HG02678 (cell line): ENCODE measurements at regions not wholly inside any gene's neighbourhood (a gene's known extent, or its start where the extent isn't known, plus 50 kb on each side); places are given as distances from the start of the nearest gene placed in this dataset.

ENCODE experiments used
- ATAC-seq: cut with Tn5 transposase; IDR thresholded peaks from one replicate; pipeline ENCODE4 v1.9.1; 2021; ENCODE audit warnings: mild to moderate bottlenecking, moderate library complexity; ENCODE audit not compliant: unreplicated experiment

DNA sequence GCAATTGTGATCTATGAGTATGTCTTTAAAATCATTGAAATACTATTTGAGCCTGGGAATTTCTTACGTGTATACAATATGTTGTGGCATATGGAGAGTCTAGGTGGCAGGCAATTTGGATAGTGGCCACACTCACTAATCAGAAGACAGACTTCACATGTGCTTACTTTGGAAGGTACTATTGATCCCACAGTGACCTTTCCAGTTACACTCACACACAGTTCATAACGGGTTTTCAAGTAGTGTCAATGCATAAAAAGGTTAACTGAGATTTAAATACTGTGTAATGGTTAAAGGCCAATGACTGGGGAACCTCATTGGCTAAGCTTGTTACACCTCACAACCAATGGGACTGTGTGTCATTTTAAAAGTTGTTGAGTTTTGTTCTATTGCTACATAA lies 783.2 kb downstream of the RPA4 start:
- ATAC-seq: no peak

DNA sequence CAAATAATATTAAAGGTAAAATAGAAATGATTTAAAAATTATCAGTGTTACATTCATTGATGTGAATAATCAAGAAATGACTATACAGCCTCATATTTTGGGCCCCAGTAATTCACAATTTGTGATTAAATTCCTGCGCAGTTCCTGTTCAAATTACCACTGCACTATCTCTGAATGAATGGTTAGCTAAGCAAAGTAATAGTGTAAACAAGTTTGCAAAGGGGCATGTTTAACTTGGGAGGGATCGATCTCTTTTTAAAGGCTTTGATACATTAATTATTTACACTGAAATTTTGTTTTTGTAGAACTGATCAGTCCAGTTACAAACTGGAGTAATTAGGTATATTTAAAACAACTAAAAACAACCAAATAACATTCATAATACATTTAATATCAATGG lies 784.4 kb downstream of the RPA4 start:
- no peak for ATAC-seq

DNA sequence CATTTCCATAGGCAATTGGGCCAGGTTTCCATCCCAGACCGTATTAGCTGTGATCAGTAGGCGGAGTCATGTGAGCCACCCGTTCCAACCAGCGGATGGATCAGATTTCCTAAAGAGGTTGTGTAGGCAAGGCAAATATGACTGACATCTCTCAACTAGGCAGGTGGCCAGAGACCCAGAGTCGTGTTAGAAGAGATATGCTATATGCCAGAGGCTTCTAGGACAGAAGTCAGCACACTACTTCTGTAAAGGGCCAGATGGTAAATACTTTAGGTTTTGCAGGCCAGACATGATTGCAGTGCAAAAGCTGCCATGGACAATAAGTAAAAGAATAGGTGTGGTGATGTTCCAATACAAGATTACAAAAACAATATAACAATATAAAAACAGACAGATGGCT lies 788.4 kb downstream of the RPA4 start:
- no peak for ATAC-seq

DNA sequence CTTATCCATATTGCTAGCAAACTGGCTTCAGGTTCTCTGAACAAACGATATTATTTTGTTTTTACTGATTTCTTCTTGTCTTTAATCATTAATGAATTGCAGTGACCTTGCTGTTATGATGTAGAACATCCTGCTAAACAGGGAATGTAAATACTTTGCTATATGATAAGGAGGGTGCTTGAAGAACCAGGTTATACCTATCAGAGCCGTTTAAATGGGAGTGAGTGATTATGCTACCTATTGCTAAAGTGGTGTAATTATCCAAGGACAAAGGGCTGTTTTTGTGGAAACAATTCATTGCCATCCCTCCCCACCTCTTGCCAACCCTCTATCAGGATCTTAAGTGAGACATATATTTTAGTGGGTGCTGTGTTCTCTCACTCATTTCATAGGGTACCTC lies 788.9 kb downstream of the RPA4 start:
- ATAC-seq: no peak

DNA sequence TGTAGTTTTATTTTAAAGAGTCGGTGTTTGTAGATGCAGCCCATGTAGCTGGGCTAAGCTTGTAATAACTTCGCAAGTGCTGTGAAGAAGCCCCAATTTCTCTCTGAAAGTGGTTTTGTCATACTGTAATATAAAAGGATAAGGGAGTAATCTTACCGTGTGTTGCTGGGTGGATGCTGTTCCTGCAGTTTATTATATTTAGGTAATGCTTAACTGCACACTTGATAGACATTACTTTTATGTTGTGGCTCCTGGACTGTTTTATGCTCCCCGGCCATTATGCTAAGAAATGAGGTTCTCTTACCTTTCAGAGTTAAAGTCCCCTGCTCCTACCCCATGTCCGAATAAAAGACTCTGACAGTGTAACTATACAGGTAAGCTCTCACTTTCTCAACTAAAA lies 789.4 kb downstream of the RPA4 start:
- no peak for ATAC-seq

DNA sequence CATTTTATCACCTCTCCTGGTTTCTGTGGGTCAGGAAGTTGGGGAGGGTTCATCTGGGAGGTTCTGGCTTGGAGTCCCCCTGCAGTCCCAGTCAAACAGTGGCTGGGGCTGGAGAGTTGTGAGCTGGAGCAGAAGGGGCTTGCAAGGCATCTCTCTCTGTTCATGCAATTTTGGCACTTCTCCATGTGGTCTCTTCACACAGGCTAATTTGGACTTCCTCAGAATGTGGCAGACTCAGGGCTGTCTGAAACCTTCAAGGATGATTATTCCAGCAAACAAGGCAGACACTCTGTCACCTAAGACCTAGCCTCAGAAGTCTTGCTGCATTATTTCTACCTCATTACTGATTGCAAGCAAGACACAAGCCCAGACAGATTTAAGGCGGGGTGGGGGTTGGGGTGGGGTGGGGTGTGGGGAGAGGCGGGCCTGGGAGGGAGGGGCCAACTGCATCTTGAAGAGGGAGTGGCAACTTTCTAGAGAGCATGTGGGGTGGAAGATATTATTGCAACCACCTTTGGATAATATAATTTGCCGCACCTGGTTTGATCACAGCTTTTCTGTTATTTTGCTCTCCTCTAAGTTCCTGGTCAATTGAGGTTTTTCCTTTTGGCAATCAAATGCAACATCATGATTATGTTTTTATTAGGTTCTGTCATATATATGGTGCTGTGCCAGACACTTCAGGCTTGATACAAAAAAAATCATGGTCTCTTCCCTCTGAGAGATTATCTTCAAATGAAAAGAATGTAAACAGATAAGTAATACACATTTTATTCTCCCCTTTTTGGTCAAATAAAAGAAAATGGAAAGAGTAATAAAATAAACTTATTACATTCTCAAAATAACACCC lies 799.5 kb downstream of the RPA4 start:
- no peak for ATAC-seq

DNA sequence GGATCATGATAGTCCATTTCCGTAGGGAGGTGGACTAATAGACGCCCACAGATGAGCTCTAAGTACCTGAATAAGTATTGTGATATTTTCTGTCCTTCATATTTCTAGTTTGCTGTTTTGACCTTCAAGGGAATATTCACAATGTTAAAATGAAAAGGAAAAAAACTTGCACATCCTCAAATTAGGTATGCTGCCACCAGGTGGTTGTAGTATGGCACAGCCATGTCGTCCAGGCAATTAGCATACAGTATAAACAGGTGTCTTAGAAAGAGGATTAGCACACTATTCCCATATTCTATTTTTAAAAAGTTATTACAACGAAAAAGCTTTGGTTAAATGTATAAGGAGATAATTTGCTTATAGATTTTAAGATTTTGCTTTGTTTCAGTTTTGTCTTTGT lies 802.0 kb downstream of the RPA4 start:
- no peak for ATAC-seq

DNA sequence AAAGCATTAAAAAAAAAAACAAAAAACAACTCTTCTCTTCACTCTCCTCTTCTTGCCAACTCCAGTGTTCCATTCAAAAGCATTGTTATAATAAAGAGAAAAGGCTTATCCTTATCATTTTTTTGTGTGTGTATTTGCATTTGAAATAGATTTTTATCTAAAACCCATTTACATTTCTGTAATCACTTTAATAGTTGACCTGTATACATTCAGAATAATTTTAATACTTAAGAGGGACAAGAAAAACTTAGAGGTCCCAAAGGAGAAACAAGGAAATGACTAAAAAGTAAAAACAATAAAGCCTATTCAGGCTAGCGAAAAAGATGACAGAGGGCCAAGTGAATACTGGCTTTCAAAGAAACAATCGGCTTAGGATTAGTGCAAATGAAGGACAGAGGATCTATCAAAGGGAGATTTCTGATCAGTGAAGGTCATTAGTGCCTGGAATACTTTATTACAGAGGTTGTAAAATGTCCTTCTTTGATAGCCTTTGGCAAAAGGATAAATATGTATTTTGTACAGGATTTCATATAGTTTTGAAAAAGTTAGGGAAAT lies 808.3 kb downstream of the RPA4 start:
- ATAC-seq: no peak

DNA sequence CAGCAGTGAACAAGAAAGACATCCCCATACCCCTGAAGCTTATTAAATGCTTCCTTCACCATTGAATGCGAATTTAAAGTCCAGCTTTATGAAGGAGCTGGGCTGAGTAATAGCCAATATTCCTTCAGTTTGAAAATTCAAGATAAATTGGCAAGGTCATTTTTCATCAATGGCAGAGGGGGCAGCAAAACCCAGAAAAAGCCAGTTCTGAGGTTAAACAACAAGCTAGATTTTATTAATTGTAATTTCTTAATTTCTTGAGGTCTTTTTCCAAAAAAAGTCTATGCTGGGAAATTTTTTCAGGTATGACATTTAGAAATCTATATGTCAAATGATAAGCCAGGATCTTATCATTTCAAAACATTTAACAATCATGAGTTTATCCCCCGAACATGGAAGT lies 808.9 kb downstream of the RPA4 start:
- no peak for ATAC-seq

DNA sequence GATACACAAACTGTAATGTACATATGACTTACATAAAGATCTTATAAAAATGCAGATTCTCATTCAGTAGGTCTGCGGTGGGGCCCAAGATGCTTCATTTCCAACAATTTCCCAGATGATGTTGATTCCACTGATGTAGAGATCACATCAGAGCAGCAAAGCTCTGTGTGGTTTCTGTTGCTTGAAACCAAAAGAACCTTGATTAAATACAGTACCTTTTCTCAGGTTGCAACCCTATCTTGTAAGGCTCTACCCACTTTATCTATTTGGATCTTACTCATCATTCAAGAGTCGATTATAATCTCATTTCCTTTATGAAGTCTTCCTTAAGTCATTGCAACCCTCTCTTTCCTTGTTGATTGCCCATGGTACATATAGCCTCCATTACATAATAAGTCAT lies 816.8 kb downstream of the RPA4 start:
- ATAC-seq: no peak

DNA sequence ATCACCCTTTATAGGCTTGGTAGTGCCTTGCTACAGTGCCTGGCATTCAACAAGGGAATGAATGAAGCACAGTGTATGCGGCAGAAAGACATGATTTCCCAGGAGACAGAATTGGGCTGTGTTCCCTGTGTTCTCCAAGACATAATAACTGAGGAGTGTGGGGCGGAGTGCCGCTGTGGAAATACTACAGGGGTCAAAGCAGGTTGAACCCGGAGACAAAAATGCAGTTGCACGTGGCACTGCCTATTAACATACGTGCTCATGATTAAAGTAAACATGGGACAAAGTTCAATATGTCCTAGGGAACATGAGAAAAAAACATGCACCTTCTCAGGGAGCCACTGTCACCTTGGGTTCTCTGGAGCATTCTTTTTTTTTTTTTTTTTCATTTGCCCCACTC lies 820.8 kb downstream of the RPA4 start:
- ATAC-seq: no peak

DNA sequence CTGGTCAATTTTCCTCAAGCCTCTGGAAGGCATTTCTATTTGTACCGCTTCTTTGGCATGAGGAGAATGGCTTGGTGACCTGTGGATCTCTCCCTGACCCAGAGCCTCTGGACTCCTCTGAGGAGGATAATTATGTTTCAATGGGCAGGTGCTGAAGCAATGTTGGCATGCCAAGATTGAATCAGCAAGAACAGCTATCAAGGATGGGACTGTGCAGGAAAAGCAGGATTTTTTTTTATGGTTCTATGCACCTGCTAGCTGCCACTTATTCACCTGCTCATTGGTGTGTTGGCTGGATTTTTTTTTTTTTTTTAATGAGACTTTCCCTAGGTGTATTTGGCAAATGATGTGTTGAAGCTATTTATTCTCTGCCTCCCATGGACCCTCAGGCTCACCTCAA lies 821.2 kb downstream of the RPA4 start:
- no peak for ATAC-seq

DNA sequence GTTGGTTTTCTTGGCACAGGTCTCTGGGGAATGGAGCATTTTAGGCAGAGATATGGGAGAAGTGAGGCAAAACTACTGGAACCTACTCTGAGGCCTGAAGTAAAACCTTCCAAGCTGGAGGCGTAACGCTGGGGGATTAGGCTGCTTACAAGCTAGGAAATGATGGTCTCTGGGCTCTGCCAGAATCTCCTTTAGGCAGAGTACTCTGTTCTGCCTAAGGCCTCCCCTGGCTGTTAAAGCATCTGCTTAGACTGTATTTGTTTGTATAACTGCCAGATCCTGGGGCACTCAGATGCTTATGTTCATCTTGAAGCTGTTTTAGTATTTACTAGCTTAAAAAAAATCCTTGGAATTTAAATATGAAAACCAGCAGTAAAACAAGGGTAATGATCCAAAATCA lies 822.2 kb downstream of the RPA4 start:
- no peak for ATAC-seq

DNA sequence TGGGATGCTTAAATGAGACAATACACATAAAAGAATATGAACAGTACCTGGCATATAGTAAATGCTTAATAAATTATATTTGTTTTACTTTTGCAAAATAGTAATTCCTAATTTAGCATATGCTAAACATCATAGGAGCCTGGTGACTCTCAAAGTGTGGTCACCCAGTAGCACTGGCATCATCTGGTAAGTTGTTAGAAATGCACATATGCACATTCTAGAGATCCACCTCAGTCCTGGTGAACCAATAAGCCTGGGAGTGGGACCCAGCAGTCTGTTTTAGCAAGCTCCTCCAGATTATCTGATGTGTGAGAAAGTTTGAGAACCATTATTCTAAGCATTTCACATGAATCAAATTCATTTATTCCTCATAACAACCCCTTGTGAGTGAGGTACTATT lies 830.4 kb downstream of the RPA4 start:
- ATAC-seq: no peak

DNA sequence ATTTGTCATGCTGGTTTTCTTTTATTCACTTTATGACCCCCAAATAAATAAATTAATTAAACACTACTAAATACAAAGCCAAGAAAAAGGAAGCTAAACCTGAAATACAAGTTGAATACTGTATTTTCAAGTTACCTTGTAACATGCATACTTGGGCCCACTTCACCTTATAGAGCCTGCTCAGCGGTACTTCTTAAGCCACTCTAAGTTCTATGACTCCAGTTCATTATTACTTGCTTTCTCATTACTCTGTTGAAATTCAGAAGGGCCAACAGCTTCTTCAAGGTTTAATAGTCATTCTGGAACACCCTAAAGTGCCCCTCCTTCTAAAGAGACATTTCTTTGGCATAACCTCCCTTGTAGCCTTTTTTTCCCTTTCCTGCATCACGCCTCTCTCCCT lies 844.5 kb downstream of the RPA4 start:
- no peak for ATAC-seq

DNA sequence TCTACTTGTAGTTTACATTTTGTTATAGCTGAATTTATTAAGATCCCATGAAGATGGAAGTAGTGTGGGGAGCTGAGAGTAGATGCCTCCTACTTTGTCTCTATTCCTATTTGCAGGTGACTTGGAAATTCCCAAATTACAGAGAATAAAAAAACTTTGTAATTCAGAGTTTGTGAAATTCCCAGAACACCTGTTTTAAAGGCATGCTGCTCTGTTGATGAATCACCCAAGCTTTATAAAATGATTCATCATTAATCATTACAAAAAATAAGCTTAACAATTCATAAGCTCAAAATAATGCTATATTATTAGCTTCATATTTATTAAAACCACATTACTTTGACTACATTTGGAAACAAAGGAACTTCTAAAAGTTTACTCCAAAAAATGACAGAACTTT lies 856.3 kb downstream of the RPA4 start:
- no peak for ATAC-seq

DNA sequence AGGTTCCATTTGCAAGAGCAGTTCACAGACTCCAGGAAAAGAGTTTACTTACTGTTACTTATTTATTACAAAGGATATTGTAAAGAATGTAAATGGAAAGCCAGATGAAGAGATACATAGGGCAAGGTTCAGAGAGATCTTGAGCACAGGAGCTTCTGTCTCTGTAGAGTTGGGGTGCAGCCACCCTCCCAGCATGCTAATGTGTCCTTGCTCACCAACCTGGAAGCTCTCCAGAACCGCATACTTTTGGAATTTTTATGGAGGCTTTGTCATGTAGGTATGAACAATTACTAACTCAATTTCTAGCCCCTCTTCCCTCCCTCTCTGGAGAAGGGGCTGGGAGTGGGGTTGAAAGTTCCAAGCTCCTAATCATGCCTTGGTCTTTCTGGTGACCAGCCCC lies 857.2 kb downstream of the RPA4 start:
- no peak for ATAC-seq

DNA sequence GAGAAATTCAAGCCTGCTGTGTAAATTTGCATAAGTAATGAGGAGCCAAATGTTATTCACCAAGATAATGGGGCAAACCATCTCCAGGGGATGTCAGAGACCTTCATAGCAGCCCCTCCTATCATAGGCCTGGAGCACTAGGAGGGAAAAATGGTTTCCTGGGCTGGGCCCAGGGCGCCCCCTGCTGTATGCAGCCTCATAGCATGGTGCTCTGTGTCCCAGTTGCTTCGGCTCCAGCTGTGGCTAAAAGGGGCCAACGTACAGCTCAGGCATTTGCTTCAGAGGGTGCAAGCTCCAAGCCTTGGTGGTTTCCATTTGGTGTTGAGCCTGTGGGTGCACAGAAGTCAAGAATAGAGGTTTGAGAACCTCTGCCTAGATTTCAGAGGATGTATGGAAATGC lies 859.3 kb downstream of the RPA4 start:
- no peak for ATAC-seq

DNA sequence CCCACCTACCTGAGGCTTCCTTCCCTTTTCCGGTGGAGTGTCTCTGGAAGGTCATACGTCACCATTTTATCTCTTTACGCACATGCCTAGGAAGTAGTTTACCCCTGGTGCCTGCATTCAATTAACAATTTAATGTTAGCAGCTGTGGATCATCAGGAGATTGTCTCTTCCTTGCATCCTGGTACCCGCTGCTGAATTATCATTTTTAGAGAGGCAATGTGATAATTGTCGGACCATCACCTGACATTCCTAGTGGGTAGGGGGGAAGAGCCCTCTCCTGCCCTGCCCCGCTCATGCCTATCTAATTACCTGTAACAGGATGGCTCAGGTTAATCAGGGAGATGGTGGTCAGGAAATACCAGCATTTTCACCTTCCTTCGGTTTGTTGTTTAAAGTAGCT lies 863.6 kb downstream of the RPA4 start:
- no peak for ATAC-seq

DNA sequence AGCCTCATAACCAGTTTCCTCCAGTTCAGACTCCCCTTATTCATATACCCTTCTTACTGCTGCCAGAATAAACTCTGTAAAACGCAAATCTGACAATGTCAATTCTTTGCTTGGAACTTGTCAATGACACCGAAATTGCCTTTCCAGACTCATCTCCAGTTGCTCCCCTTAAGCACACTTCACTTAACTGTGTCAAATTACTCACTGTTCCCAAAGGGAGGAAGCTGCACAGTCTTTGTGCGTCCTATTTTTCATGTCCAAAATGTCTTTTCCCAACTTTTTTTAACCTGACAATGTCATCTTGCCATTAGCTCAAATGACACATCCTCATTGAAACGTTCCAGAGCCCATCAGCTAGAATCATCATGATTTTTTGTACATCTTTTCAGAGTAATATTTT lies 867.3 kb downstream of the RPA4 start:
- no peak for ATAC-seq

DNA sequence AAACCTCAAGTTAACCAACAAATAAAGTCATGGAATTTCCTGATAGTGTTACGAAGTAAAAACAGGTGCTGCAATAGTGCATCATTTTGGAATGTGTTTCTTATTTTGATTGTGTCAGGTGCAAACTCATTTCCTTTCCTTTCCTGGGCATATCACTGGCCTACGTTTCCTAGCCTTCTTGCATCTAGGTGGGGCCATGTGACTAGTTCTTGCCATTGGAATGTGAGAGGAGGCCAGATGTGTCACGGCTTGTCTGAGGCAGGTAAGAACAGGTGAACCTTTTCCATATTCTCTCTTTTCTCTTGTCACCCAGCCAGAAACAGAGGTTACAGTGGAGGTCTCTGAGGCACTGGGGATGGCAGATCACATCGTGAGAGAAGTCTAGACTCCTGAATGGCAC lies 868.0 kb downstream of the RPA4 start:
- ATAC-seq: no peak

DNA sequence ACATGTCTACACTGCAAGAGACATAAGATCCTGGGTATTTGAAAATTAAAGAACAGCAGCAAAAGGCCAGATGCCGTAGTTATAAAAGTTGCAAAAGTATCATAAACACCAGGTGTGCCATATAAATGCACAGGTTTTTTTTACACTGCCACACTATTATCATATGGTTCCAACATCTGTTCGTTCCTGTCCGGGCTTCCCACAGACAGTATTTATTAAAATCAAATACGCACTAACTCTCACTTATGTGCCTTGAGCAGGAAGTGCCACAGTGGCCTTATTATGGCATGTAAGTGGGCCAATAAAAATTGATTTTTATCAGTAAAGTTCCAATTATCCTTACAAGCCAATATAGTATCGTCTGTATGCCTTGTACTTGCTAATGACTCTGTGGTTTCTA lies 873.2 kb downstream of the RPA4 start:
- ATAC-seq: no peak

DNA sequence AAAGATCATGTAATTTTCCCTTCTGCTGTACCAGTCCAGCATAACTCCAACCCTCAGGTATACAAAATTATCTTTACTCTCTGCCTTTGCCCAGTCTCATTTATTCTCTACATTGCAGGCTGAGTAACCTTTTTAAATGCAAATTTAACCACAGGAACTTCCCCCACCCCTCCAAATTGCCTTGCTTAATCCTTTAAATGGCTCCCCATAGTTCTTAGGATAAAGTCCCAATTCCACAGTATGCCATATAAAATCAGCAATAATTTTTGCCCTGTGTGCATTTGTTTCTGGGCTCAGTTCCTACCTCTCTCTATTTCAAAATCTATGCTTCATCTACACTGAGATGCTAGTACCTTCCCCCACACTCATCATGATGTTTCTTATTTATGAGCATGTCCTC lies 879.7 kb downstream of the RPA4 start:
- no peak for ATAC-seq
